ENCODE measurements at regions not wholly inside any gene's neighbourhood (a gene's known extent, or its start where the extent isn't known, plus 50 kb on each side); places are given as distances from the start of the nearest gene placed in this dataset.

GRCh38 chr21:34195335-34195734, 122.0 kb downstream of the MRPS6 start:
- TF ChIP-seq CTCF (IDR thresholded peaks at IDR 0.05; ENCODE audit: poor library complexity): no peak
- TF ChIP-seq EZH2 (IDR thresholded peaks at IDR 0.05; ENCODE audit: borderline replicate concordance): no peak
- TF ChIP-seq EZH2phosphoT487 (IDR thresholded peaks at IDR 0.05; ENCODE audit: low read depth, severe bottlenecking, unreplicated experiment): no peak

Data from hepatocyte (in vitro differentiated cells).